Naive B cell (primary cell): ENCODE measurements at regions not wholly inside any gene's neighbourhood (a gene's known extent, or its start where the extent isn't known, plus 50 kb on each side); places are given as distances from the start of the nearest gene placed in this dataset.

Experiments
- ATAC-seq, 2 donors: fragments of 150-1000 bp; cut with Tn5 transposase; 2 replicates each; pipeline ENCODE4 v1.10.0; 2021; ENCODE audit warnings: low read depth in 2 of 2, mild to moderate bottlenecking in 2 of 2, moderate library complexity in 2 of 2
- DNase-seq: peaks from one replicate; pipeline ENCODE4 v3.0.0; 2022
- H3K27ac Mint-ChIP-seq, 6 donors: one replicate each; pipeline ENCODE4 v1.8.0; 2020 to 2022; ENCODE audit warnings: mild to moderate bottlenecking in 6 of 6, mixed read lengths in 6 of 6, moderate library complexity in 5 of 6, inconsistent platforms in 2 of 6
- H3K27me3 Mint-ChIP-seq, 3 donors: one replicate each; pipeline ENCODE4 v1.8.0; 2021 to 2022; ENCODE audit warnings: mixed read lengths in 3 of 3, mild to moderate bottlenecking in 1 of 3
- H3K36me3 Mint-ChIP-seq, 2 donors: one replicate each; pipeline ENCODE4 v1.8.0; 2020 to 2022; ENCODE audit warnings: mixed read lengths in 2 of 2, inconsistent platforms in 1 of 2, mild to moderate bottlenecking in 1 of 2
- H3K4me1 Mint-ChIP-seq, 3 donors: one replicate each; pipeline ENCODE4 v1.8.0; 2020 to 2022; ENCODE audit warnings: mixed read lengths in 3 of 3, inconsistent platforms in 1 of 3, mild to moderate bottlenecking in 1 of 3, moderate library complexity in 1 of 3
- H3K4me3 Mint-ChIP-seq, 8 donors: one replicate each; pipeline ENCODE4 v1.8.0; 2020 to 2022; ENCODE audit warnings: mild to moderate bottlenecking in 8 of 8, mixed read lengths in 8 of 8, moderate library complexity in 8 of 8, inconsistent platforms in 2 of 8
- H3K9me3 Mint-ChIP-seq, 7 donors: one replicate each; pipeline ENCODE4 v1.8.0; 2020 to 2022; ENCODE audit warnings: mixed read lengths in 7 of 7, mild to moderate bottlenecking in 5 of 7, inconsistent platforms in 2 of 7, moderate library complexity in 1 of 7

- no peaks in the 10 kb centered on the region for H3K36me3 Mint-ChIP-seq
- no peaks in the 10 kb centered on the region for H3K4me1 Mint-ChIP-seq
- no peak for ATAC-seq
- no peaks in the 10 kb centered on the region for H3K27me3 Mint-ChIP-seq
- no peak for DNase-seq
- H3K9me3 Mint-ChIP-seq: peaks cover 0 to 28% (median 4%) of the 10 kb centered on the region in 7 donors
- H3K27ac Mint-ChIP-seq: no peak overlapping the region
- no peak overlapping the region for H3K4me3 Mint-ChIP-seq
These were observed 154.1 kb downstream of the WNT5A start for GRCh38 chr3:55333046-55333445.

GRCh38 chr3:55332176-55332575 is 154.9 kb downstream of the WNT5A start:
- ATAC-seq (no peak), DNase-seq (no peak)
- Mint-ChIP-seq H3K9me3 (peaks cover 0 to 28% (median 4%) of the 10 kb centered on the region in 7 donors), H3K36me3 (no peaks in the 10 kb centered on the region), H3K27ac (no peak overlapping the region), H3K4me1 (no peaks in the 10 kb centered on the region), H3K27me3 (no peaks in the 10 kb centered on the region), H3K4me3 (no peak overlapping the region)

GRCh38 chr3:55331524-55331923 is 155.6 kb downstream of the WNT5A start:
- Mint-ChIP-seq H3K4me3 (no peak overlapping the region), H3K4me1 (no peaks in the 10 kb centered on the region), H3K27me3 (no peaks in the 10 kb centered on the region), H3K36me3 (no peaks in the 10 kb centered on the region), H3K9me3 (peaks cover 0 to 26% (median 6%) of the 10 kb centered on the region in 7 donors), H3K27ac (no peak overlapping the region)
- DNase-seq (no peak), ATAC-seq (no peak)

- Mint-ChIP-seq H3K4me3 (no peak overlapping the region), H3K9me3 (peaks cover 0 to 26% (median 5%) of the 10 kb centered on the region in 7 donors), H3K36me3 (no peaks in the 10 kb centered on the region), H3K27me3 (no peaks in the 10 kb centered on the region), H3K27ac (no peak overlapping the region), H3K4me1 (no peaks in the 10 kb centered on the region)
- no peak for DNase-seq
- no peak for ATAC-seq
These were observed 156.3 kb downstream of the WNT5A start for GRCh38 chr3:55330756-55331155.

GRCh38 chr3:55330355-55330754 is 156.8 kb downstream of the WNT5A start:
- Mint-ChIP-seq H3K9me3 (peaks cover 0 to 23% (median 5%) of the 10 kb centered on the region in 7 donors), H3K36me3 (no peaks in the 10 kb centered on the region), H3K4me3 (no peak overlapping the region), H3K4me1 (no peaks in the 10 kb centered on the region), H3K27ac (no peak overlapping the region), H3K27me3 (no peaks in the 10 kb centered on the region)
- DNase-seq: no peak
- ATAC-seq: no peak

- ATAC-seq: no peak
- H3K4me3 Mint-ChIP-seq: no peak overlapping the region
- H3K36me3 Mint-ChIP-seq: no peaks in the 10 kb centered on the region
- H3K4me1 Mint-ChIP-seq: no peaks in the 10 kb centered on the region
- H3K27ac Mint-ChIP-seq: no peak overlapping the region
- H3K27me3 Mint-ChIP-seq: no peaks in the 10 kb centered on the region
- DNase-seq: no peak
- H3K9me3 Mint-ChIP-seq: peaks cover 0 to 20% (median 5%) of the 10 kb centered on the region in 7 donors
These were observed 157.3 kb downstream of the WNT5A start for GRCh38 chr3:55329849-55330248.

GRCh38 chr3:55327131-55327920 is 159.8 kb downstream of the WNT5A start:
- Mint-ChIP-seq H3K36me3 (no peaks in the 10 kb centered on the region), H3K4me3 (no peak overlapping the region), H3K27me3 (no peaks in the 10 kb centered on the region), H3K4me1 (no peaks in the 10 kb centered on the region), H3K27ac (no peak overlapping the region), H3K9me3 (peaks cover 0 to 10% (median 5%) of the 10 kb centered on the region in 7 donors)
- no peak for ATAC-seq
- no peak for DNase-seq

GRCh38 chr3:55322638-55323037 is 164.5 kb downstream of the WNT5A start:
- no peak for DNase-seq
- peaks cover 0 to 16% (median 6%) of the 10 kb centered on the region in 7 donors for H3K9me3 Mint-ChIP-seq

GRCh38 chr3:55320928-55321327 is 166.2 kb downstream of the WNT5A start:
- Mint-ChIP-seq H3K27ac (no peak overlapping the region), H3K4me1 (no peaks in the 10 kb centered on the region), H3K4me3 (no peak overlapping the region), H3K36me3 (no peaks in the 10 kb centered on the region), H3K27me3 (no peaks in the 10 kb centered on the region), H3K9me3 (peaks cover 0 to 19% (median 6%) of the 10 kb centered on the region in 7 donors)
- DNase-seq (no peak), ATAC-seq (no peak)

More at GRCh38 chr3:55322638-55323037, 164.5 kb downstream of the WNT5A start:
- Mint-ChIP-seq H3K27me3 (no peaks in the 10 kb centered on the region), H3K36me3 (no peaks in the 10 kb centered on the region), H3K4me1 (no peaks in the 10 kb centered on the region), H3K4me3 (no peak overlapping the region), H3K27ac (peak overlapping the region in 1 of 6 donors; percentile 26)
- no peak for ATAC-seq

GRCh38 chr3:55315396-55315795 is 171.7 kb downstream of the WNT5A start:
- Mint-ChIP-seq H3K4me1 (no peaks in the 10 kb centered on the region), H3K27me3 (no peaks in the 10 kb centered on the region), H3K36me3 (no peaks in the 10 kb centered on the region), H3K4me3 (no peak overlapping the region), H3K27ac (no peak overlapping the region), H3K9me3 (peaks cover 0 to 12% (median 3%) of the 10 kb centered on the region in 7 donors)
- DNase-seq (no peak), ATAC-seq (no peak)

GRCh38 chr3:55313666-55314065 is 173.4 kb downstream of the WNT5A start:
- Mint-ChIP-seq H3K27ac (no peak overlapping the region), H3K36me3 (no peaks in the 10 kb centered on the region), H3K4me1 (no peaks in the 10 kb centered on the region), H3K4me3 (no peak overlapping the region), H3K9me3 (peaks cover 0 to 9% (median 2%) of the 10 kb centered on the region in 7 donors), H3K27me3 (no peaks in the 10 kb centered on the region)
- no peak for DNase-seq
- ATAC-seq: no peak

GRCh38 chr3:55309336-55309735 is 177.8 kb downstream of the WNT5A start:
- no peak for ATAC-seq
- H3K27me3 Mint-ChIP-seq: peaks cover 0 to 3% (median 0%) of the 10 kb centered on the region in 3 donors
- H3K36me3 Mint-ChIP-seq: no peaks in the 10 kb centered on the region
- no peaks in the 10 kb centered on the region for H3K4me1 Mint-ChIP-seq
- H3K4me3 Mint-ChIP-seq: no peak overlapping the region
- no peak overlapping the region for H3K27ac Mint-ChIP-seq
- peaks cover 0 to 7% (median 0%) of the 10 kb centered on the region in 7 donors for H3K9me3 Mint-ChIP-seq
- DNase-seq: no peak

GRCh38 chr3:55307622-55308021 is 179.5 kb downstream of the WNT5A start:
- DNase-seq (no peak), ATAC-seq (no peak)
- H3K36me3 Mint-ChIP-seq: no peaks in the 10 kb centered on the region
- peaks cover 0 to 3% (median 0%) of the 10 kb centered on the region in 3 donors for H3K27me3 Mint-ChIP-seq
- H3K9me3 Mint-ChIP-seq: peaks cover 0 to 11% (median 3%) of the 10 kb centered on the region in 7 donors
- H3K4me1 Mint-ChIP-seq: no peaks in the 10 kb centered on the region
- no peak overlapping the region for H3K4me3 Mint-ChIP-seq
- H3K27ac Mint-ChIP-seq: no peak overlapping the region

GRCh38 chr3:55305696-55306485 is 181.2 kb downstream of the WNT5A start:
- Mint-ChIP-seq H3K9me3 (peaks cover 0 to 11% (median 3%) of the 10 kb centered on the region in 7 donors), H3K27ac (no peak overlapping the region), H3K36me3 (no peaks in the 10 kb centered on the region), H3K27me3 (peaks cover 0 to 3% (median 0%) of the 10 kb centered on the region in 3 donors), H3K4me3 (no peak overlapping the region), H3K4me1 (no peaks in the 10 kb centered on the region)
- ATAC-seq: no peak
- no peak for DNase-seq
